HG03159 (cell line): ENCODE measurements at regions not wholly inside any gene's neighbourhood (a gene's known extent, or its start where the extent isn't known, plus 50 kb on each side); places are given as distances from the start of the nearest gene placed in this dataset.

Source experiments
- ATAC-seq: cut with Tn5 transposase; IDR thresholded peaks from one replicate; pipeline ENCODE4 v1.9.1; 2021; ENCODE audit warnings: mild to moderate bottlenecking, moderate library complexity; ENCODE audit not compliant: unreplicated experiment

- no peak for ATAC-seq
These were observed 522.2 kb upstream of the JAG1 start for GRCh38 chr20:11195899-11196558.

GRCh38 chr20:11197851-11198250 lies 524.1 kb upstream of the JAG1 start:
- no peak for ATAC-seq

- ATAC-seq: no peak
These were observed 526.6 kb upstream of the JAG1 start for GRCh38 chr20:11200423-11200822.

GRCh38 chr20:11204926-11205768 lies 531.3 kb upstream of the JAG1 start:
- peak; percentile 91 for ATAC-seq

DNA sequence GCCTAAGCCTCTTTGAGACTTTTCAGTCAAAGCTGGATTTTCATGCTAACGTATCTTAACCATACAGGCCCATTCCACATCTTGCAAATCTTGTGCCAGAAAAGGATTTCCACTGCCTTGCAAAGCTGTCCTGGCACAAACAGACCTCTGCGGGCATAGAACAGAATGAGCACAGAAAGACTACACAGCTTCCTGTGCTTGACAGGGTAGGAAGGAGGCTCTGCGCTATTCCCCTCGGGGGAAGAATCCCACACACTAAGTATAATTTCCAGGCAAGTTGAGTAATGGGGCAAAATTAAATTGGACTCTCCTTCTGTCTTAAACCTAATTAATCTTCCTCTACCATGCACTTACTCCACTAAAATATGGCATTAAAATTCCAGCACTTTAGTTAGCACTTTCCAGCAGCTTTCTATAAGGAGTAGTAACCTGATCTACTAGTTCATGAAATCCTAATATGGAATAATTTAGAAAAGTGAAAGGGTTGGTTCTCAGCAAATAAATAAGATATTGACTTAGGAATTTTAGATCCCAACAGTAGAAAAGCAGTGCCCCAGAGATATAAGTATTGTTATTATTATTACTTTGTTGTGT lies 532.1 kb upstream of the JAG1 start:
- ATAC-seq: no peak

- ATAC-seq: no peak
These were observed 534.1 kb upstream of the JAG1 start for GRCh38 chr20:11207749-11208502.

DNA sequence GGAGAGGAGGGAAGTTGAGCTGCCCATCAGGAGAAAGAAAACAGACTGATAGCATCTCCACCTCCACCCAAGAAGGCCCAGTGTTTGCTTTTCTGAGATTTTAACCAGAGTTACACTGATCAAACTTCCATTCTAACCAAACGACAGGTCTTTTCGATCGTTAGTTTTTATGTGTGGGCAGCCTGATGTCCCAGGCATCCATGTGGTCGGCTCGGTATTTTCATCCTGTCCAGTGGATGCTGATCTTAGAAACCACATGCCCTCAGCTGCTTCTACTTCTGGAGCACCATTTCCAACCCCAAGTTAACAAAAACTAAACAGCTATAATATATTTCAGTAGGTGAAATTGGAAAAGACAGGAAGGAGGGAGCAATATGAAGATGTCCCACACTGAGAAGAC lies 536.8 kb upstream of the JAG1 start:
- no peak for ATAC-seq

- no peak for ATAC-seq
These were observed 538.5 kb upstream of the JAG1 start for GRCh38 chr20:11212272-11212671.

- ATAC-seq: no peak
These were observed 539.1 kb upstream of the JAG1 start for GRCh38 chr20:11212902-11213301.

- ATAC-seq: no peak
These were observed 540.5 kb upstream of the JAG1 start for GRCh38 chr20:11214256-11214840.

GRCh38 chr20:11216451-11217314 lies 542.9 kb upstream of the JAG1 start:
- no peak for ATAC-seq

- ATAC-seq: no peak
These were observed 543.8 kb upstream of the JAG1 start for GRCh38 chr20:11217326-11218172.

GRCh38 chr20:11218173-11218680 lies 544.4 kb upstream of the JAG1 start:
- ATAC-seq: no peak

GRCh38 chr20:11219192-11219591 lies 545.4 kb upstream of the JAG1 start:
- peak; percentile 71 for ATAC-seq

- no peak for ATAC-seq
These were observed 547.2 kb upstream of the JAG1 start for GRCh38 chr20:11221046-11221445.

DNA sequence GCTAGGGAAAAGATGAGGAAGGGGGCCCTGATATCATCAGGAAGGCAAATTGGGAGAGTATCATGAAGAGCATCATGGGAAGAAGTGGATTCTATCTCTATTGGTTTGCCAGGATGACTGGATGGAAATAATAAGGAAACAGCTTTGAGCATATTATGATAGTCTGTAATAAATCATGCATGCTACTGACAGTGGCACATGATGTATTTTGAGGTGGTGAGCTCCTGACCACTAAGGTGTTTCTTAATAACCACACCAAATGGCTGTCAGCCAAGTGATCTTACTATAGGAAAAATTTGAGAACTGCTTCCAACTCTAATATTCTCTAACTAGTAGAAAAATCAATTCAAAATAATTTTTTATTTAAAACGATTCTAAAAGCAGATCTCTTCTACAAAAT lies 548.4 kb upstream of the JAG1 start:
- ATAC-seq: no peak

DNA sequence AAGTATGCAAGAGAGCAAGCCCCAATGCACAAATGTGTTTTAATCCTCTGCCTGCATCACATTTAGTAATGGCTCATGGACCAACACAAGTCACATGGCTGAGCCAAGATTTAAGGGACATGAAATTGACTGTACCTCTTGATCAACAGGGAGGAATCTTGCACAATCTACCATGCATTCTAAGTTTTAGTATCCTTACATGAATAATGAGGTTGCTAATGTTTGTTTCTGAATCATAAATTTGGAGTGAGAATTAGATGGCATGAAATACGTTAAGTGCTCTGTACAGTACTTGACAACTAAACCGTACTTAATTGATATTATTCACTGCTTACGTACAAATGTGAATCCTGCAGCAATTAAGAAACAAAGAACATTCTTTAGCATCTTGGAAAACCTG lies 553.8 kb upstream of the JAG1 start:
- ATAC-seq: no peak

GRCh38 chr20:11229772-11230171 lies 556.0 kb upstream of the JAG1 start:
- ATAC-seq: no peak

DNA sequence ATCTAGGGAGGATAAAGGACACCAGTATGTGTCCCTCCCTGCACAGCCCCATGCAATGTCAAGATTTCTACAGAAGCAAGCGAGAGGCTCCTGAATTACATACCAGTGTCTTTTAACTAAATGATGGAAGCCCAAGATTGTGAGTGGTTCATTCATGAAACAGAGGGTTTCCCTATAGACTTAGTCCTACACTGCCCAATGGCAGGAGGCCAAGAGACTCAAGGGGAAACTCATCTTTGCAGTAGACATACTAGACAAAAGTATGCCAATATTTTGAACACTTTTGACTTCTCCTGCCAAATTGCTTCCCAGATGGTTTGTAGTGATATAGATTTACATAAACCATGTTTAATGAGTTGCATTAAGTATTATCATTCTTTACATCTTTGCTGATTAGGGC lies 557.2 kb upstream of the JAG1 start:
- ATAC-seq: no peak
